Cardiac fibroblast (primary cell): ENCODE measurements at regions not wholly inside any gene's neighbourhood (a gene's known extent, or its start where the extent isn't known, plus 50 kb on each side); places are given as distances from the start of the nearest gene placed in this dataset.
A peak's percentile ranks its signal among the peaks of the same experiment; 100 is the strongest.

Experiments
- DNase-seq, 2 donors: peaks; one replicate each; pipeline versions ENCODE4 v3.0.0 to v3.0.0-alpha.2; 2010; ENCODE audit warnings: low read depth in 2 of 2
- H3K4me3 ChIP-seq, 2 donors: replicated peaks in 1 of 2; 1 replicate in 1 of 2; 2 replicates in 1 of 2; pipeline ENCODE4 v1.5.1; 2011; ENCODE audit warnings: low read depth in 2 of 2, low read length in 2 of 2, mild to moderate bottlenecking in 2 of 2, moderate library complexity in 1 of 2
- CTCF ChIP-seq: IDR thresholded peaks from one replicate; pipeline ENCODE4 v1.5.1; 2011; ENCODE audit warnings: low read depth, mild to moderate bottlenecking, low read length, inconsistent platforms

- TF ChIP-seq CTCF = no peak
- no peak for DNase-seq
- H3K4me3 ChIP-seq = no peak overlapping the region
Observed at GRCh38 chr12:90745211-90745610, 209.8 kb downstream of the CCER1 start.

- TF ChIP-seq CTCF = no peak
- H3K4me3 ChIP-seq = no peak overlapping the region
- no peak for DNase-seq
Observed at GRCh38 chr12:90741611-90742010, 213.4 kb downstream of the CCER1 start.

- DNase-seq = peak; percentile 6 to 77
- H3K4me3 ChIP-seq = no peak overlapping the region
- no peak for TF ChIP-seq CTCF
Observed at GRCh38 chr12:90729736-90730135, 225.2 kb downstream of the CCER1 start.

GRCh38 chr12:90712671-90713070, 242.3 kb downstream of the CCER1 start:
- H3K4me3 ChIP-seq = no peak overlapping the region
- TF ChIP-seq CTCF = no peak
- peak in 1 of 2 donors; percentile 20 for DNase-seq

- no peak for DNase-seq
- TF ChIP-seq CTCF = no peak
- no peak overlapping the region for H3K4me3 ChIP-seq
Observed at GRCh38 chr12:90710711-90711110, 244.3 kb downstream of the CCER1 start.

- H3K4me3 ChIP-seq = no peak overlapping the region
- no peak for DNase-seq
- TF ChIP-seq CTCF = no peak
Observed at GRCh38 chr12:90706036-90706435, 248.9 kb downstream of the CCER1 start.

GRCh38 chr12:90695415-90695814, 259.6 kb downstream of the CCER1 start:
- no peak overlapping the region for H3K4me3 ChIP-seq
- peak; percentile 20 to 41 for DNase-seq
- TF ChIP-seq CTCF = peak; percentile 39
